Ovary (tissue), 7 donors: ENCODE measurements at regions not wholly inside any gene's neighbourhood (a gene's known extent, or its start where the extent isn't known, plus 50 kb on each side); places are given as distances from the start of the nearest gene placed in this dataset.

Experiments used
- DNase-seq, 5 donors: peaks; one replicate each; pipeline ENCODE4 v3.0.0-alpha.2; 2019 to 2020
- H3K27ac ChIP-seq, 2 donors: fragments of 200-600 bp; one replicate each; pipeline versions ENCODE4 v1.5.1 to v1.8.0; 2019 to 2022
- H3K27me3 ChIP-seq: fragments of 200-600 bp; one replicate; pipeline ENCODE4 v1.8.0; 2022
- H3K36me3 ChIP-seq: fragments of 200-600 bp; sonication (generic); one replicate; pipeline ENCODE4 v1.5.1; 2019
- H3K4me1 ChIP-seq: one replicate; pipeline ENCODE4 v1.8.1; 2013; ENCODE audit warnings: mild to moderate bottlenecking, moderate library complexity; ENCODE audit not compliant: insufficient read depth
- H3K4me3 ChIP-seq: fragments of 200-600 bp; sonication (generic); one replicate; pipeline ENCODE4 v1.5.1; 2017
- H3K9me3 ChIP-seq, 2 donors: fragments of 200-600 bp in 1 of 2; sonication (generic) in 1 of 2; one replicate each; pipeline versions ENCODE4 v1.5.1 to v1.8.1; 2013 to 2019; ENCODE audit warnings: mild to moderate bottlenecking in 1 of 2, moderate library complexity in 1 of 2
- EP300 ChIP-seq: sonication (generic); formaldehyde crosslinking; IDR thresholded peaks from one replicate; pipeline ENCODE4 v1.6.1; 2017; ENCODE audit warnings: antibody characterized with exemption
- POLR2A ChIP-seq: fragments of 450-650 bp; IDR thresholded peaks from one replicate; pipeline ENCODE4 v1.6.1; 2017; ENCODE audit warnings: antibody characterized with exemption, mild to moderate bottlenecking, moderate library complexity
- WGBS, 3 donors: extraction: QIAGEN DNeasy Blood & Tissue Kit in 1 of 3; methylation state at CpG; one replicate each; pipeline versions ENCODE4 v1.1.5 to v1.1.7; 2013 to 2017; 5-methylcytosine and 5-hydroxymethylcytosine counted together
- intact Hi-C, 4 donors: fragments of 100-400 bp; cut with DNase I; formaldehyde crosslinking; loops; one replicate each; pipeline versions ENCODE4 v1.11.0 to v1.15.1; 2022 to 2023
- TF ChIP-seq, protein P1 (sequence below), 3 donors: fragments of 450-650 bp in 2 of 3; fragments of 200-600 bp in 1 of 3; IDR thresholded peaks; one replicate each; pipeline versions ENCODE4 v1.5.1 to v1.8.0; 2016 to 2022; ENCODE audit warnings: antibody characterized with exemption in 3 of 3, mild to moderate bottlenecking in 1 of 3
- donor health status: DM: no; HTN: no; CAD: no; lungs with moderate emphysema.
- donor health status: DM: no; HTN: no; CAD: no.
- donor health status: Bipolar disorder and iron deficiency.
- donor health status: DM: no; HTN: no; CAD: no.
- donor health status: DM: yes; HTN: yes; CAD: no.

DNA sequence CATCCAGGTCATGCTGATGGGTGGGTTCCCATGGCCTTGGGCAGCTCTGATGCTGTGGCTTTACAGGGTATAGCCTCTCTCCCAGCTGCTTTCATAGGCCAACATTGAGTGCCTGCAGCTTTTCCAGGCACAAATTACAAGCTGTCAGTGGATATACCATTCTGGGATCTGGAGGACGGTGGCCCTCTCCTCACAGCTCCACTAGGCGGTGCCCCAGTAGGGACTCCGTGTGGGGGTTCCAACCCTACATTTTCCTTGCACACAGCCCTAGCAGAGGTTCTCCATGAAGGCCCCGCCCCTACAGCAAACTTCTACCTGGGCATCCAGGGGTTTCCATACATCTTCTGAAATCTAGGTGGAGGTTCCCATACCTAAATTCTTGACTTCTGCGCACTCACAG is 602.6 kb upstream of the HS3ST5 start:
- no peak overlapping the region for H3K27ac ChIP-seq
- intact Hi-C loops = no loop called here
- no peaks in the 10 kb centered on the region for H3K9me3 ChIP-seq
- H3K27me3 ChIP-seq = no peaks in the 10 kb centered on the region
- H3K4me1 ChIP-seq = no peaks in the 10 kb centered on the region
- no peak for TF ChIP-seq POLR2A
- TF ChIP-seq EP300 = no peak
- TF ChIP-seq, protein P1, sequence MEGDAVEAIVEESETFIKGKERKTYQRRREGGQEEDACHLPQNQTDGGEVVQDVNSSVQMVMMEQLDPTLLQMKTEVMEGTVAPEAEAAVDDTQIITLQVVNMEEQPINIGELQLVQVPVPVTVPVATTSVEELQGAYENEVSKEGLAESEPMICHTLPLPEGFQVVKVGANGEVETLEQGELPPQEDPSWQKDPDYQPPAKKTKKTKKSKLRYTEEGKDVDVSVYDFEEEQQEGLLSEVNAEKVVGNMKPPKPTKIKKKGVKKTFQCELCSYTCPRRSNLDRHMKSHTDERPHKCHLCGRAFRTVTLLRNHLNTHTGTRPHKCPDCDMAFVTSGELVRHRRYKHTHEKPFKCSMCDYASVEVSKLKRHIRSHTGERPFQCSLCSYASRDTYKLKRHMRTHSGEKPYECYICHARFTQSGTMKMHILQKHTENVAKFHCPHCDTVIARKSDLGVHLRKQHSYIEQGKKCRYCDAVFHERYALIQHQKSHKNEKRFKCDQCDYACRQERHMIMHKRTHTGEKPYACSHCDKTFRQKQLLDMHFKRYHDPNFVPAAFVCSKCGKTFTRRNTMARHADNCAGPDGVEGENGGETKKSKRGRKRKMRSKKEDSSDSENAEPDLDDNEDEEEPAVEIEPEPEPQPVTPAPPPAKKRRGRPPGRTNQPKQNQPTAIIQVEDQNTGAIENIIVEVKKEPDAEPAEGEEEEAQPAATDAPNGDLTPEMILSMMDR (IDR thresholded peaks at IDR 0.05) = no peak
- WGBS, 3 donors = 75 to 91% (median 82%) methylated on average over 5 of the region's 5 CpGs
- no peaks in the 10 kb centered on the region for H3K36me3 ChIP-seq
- DNase-seq = no peak
- H3K4me3 ChIP-seq = no peak overlapping the region

DNA sequence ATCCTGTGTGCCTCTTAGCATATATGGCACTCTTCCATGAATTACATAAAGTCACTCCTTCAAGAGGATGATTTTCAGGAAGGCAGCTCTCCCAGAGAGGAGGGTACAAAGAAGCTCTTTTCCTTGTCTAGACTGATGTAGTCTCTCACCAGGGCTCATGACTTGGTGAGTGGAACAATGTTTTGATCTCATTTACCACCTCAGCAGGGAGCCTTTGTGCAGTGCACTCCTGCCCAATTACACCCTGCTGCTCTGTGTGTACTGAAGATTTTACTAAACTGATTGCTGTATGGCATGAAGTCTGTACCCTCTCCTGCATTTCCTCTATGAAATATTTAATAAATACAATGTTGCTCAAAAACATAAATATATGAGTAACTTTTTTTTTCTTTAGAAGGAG is 598.3 kb upstream of the HS3ST5 start:
- intact Hi-C loops = no loop called here
- Histone ChIP-seq H3K9me3 (no peaks in the 10 kb centered on the region), H3K4me1 (no peaks in the 10 kb centered on the region), H3K27me3 (no peaks in the 10 kb centered on the region), H3K36me3 (no peaks in the 10 kb centered on the region), H3K4me3 (no peak overlapping the region), H3K27ac (no peak overlapping the region)
- no peak for DNase-seq
- TF ChIP-seq EP300 (no peak), POLR2A (no peak)
- TF ChIP-seq, protein P1 (IDR thresholded peaks at IDR 0.05) = no peak

DNA sequence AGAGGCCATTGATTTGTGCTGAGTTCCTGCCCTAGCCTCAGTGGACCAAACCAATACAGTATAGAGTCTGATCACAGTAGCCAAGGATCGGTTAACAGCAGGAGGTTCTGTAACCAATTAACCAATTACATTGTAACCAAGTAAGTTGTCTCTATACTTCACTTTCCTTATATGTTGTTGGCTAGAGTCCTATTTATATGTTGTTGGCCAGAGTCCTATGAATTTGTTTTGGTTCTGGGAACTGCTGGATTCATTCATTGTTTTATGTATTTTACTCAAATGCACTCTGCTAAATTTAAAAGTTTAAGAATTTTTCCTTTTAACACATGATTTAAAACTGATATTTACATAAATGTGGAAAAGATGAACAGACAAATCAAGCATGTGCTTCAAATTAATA is 597.4 kb upstream of the HS3ST5 start:
- Histone ChIP-seq H3K4me1 (no peaks in the 10 kb centered on the region), H3K4me3 (no peak overlapping the region), H3K27ac (no peak overlapping the region), H3K36me3 (no peaks in the 10 kb centered on the region), H3K9me3 (no peaks in the 10 kb centered on the region), H3K27me3 (no peaks in the 10 kb centered on the region)
- WGBS, 3 donors = 72 to 81% (median 80%) methylated on average over 1 of the region's 1 CpG
- no peak for DNase-seq
- TF ChIP-seq POLR2A (no peak), EP300 (no peak)
- TF ChIP-seq, protein P1 (IDR thresholded peaks at IDR 0.05) = no peak
- intact Hi-C loops = no loop called here

DNA sequence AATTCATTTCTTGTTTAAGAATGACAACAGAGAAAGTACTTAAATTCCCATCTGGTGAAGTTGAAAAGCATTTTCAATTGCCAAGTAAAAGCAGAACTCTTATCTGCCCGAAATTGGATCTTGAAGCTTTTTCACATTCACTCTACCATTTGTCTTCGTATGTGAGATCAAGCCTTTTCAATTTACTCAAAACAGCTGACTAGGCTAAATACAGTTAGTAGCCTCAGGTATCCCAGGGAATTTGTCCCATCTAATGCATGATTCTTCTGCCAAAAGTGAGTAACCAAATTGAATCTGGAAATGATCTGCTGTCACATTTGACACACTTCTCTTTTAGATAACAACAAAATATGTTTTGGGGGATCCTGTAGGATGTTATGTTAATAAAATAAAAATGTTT is 596.8 kb upstream of the HS3ST5 start:
- TF ChIP-seq, protein P1 (IDR thresholded peaks at IDR 0.05) = no peak
- H3K27me3 ChIP-seq = no peaks in the 10 kb centered on the region
- H3K36me3 ChIP-seq = no peaks in the 10 kb centered on the region
- H3K4me1 ChIP-seq = no peaks in the 10 kb centered on the region
- WGBS, 3 donors = 48 to 54% (median 53%) methylated on average over 2 of the region's 2 CpGs
- H3K4me3 ChIP-seq = no peak overlapping the region
- H3K27ac ChIP-seq = no peak overlapping the region
- intact Hi-C loops = no loop called here
- no peaks in the 10 kb centered on the region for H3K9me3 ChIP-seq
- no peak for DNase-seq

DNA sequence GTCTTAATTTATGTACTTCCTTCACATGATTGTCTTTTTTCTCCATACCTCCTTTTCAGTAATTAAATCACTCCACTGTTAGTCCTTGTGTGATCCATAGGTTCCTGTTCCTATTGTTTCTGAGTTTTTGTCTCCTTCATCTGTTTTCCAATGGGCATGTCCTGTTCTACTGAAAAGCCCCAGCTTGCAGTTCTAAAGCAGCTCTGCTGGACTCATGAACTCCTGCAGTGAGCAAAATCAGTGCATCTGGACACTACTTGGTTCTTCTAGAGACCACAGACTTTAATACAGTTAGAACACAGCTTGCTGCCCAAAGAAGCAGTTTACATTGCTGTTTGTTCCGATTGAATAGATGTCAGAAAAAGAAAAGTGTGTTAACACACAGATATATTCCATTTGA is 593.3 kb upstream of the HS3ST5 start:
- Histone ChIP-seq H3K4me1 (no peaks in the 10 kb centered on the region), H3K9me3 (no peaks in the 10 kb centered on the region), H3K4me3 (no peak overlapping the region), H3K36me3 (no peaks in the 10 kb centered on the region), H3K27me3 (no peaks in the 10 kb centered on the region), H3K27ac (no peak overlapping the region)
- DNase-seq = no peak
- intact Hi-C loops = no loop called here
- WGBS, 3 donors = 75 to 88% (median 86%) methylated on average over 1 of the region's 1 CpG
- TF ChIP-seq EP300 (no peak), POLR2A (no peak)
- TF ChIP-seq, protein P1 (IDR thresholded peaks at IDR 0.05) = no peak
